GM12891 (cell line): ENCODE measurements at regions not wholly inside any gene's neighbourhood (a gene's known extent, or its start where the extent isn't known, plus 50 kb on each side); places are given as distances from the start of the nearest gene placed in this dataset.
"Not testable (repeated sequence)": the region's sequence is repeated elsewhere in the genome, so short reads cannot be mapped to it uniquely, and the experiment has no call there.

Experiments
- POLR2A ChIP-seq: IDR thresholded peaks from 2 replicates; pipeline ENCODE4 v1.6.1; 2011; ENCODE audit warnings: low read depth, low read length, control low read depth
- POLR2AphosphoS5 ChIP-seq: IDR thresholded peaks from 2 replicates; pipeline ENCODE4 v1.6.1; 2011; ENCODE audit warnings: low read depth, low read length, control low read depth

DNA sequence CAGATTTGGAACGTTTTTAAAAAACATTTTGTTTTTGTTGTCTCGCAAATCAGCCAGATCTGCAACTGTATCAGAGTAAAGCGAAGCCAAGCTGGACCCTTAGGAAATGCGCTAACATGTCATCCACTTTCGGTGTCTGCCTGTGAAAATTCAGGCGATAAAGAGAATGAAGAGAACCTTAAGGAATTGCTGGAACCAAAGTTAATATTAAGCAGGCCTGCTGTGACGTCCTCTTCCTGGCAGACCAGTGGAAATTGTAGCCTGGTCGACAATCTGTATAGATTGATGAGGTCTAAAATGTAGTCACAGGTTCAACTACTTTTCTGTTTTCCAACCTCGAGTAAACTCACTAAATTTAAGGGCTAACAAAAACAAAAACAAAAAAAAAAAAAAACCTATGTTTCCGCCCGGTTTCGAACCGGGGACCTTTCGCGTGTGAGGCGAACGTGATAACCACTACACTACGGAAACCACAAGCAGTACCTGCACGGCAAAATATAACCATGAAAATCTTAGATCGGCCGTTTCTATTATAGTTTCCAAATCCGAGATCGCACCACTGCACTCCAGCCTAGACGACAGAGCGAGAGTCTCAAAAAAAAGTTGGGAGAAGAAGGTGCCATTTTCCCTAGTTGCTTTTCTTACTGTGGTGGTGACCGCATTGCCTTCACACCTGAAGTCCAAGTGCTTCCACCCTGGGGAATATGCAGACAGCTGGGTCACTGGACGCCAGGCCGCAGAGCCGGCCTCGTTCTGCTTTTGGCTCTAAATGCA, 70.2 kb upstream of the FCGR1A start:
- not testable (repeated sequence) for TF ChIP-seq POLR2A, POLR2AphosphoS5
